NCI-H1694 (cell line): ENCODE measurements at regions not wholly inside any gene's neighbourhood (a gene's known extent, or its start where the extent isn't known, plus 50 kb on each side); places are given as distances from the start of the nearest gene placed in this dataset.
"Not testable (repeated sequence)": the region's sequence is repeated elsewhere in the genome, so short reads cannot be mapped to it uniquely, and the experiment has no call there.

Experiments
- DNase-seq: peaks from one replicate; lab custom pipeline; 2025; lab: John Stamatoyannopoulos, UW

DNA sequence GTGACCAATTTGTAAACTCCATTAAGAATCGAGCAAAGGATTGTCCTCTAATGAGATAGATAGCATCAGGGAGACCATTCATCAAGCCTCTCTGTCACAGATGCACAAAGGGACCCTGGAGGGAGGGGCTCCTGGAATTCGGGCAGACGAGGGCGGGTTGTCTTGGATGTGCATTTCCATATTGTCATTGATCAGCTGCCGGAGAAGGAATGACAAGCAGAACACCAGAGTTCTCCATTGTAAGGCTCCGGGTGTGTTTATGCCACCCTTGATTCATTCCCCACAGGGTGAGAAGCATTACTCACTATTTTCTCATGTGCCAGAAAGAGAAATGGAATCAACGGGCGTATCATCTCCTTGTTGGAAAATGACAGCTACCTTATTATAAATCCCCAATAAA lies 167.5 kb downstream of the EBLN2 start:
- no peak for DNase-seq

DNA sequence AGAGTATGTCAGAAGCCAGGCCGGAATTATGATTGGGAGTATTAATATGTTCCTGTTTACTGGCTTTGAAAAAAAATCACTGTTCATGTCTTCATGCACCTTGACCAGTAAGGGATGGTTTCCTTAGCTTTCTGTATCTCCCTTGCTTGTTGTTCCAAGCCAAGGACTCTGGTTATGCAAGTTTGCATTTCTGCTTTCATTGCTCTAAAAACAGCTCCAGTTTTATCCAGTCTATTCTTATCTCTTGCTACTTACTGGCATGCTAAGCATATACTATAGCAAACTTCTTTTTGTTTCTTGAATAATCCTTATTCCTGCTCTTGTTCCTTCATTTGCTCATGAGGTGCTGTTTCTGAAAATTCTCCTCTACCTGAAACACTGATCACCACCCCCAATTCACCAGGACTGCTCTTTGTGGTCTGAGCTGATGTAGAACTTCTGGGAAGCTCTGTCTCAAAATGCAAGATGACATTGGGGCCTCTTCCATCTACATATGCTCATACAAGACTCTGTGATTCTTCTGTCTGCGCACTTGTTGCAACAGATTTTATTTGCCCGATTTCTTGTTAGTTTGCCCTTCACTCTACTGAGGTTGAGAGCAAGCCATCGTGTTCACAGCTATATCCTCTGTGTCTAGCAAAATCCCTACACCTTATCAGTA lies 173.0 kb downstream of the EBLN2 start:
- no peak for DNase-seq

DNA sequence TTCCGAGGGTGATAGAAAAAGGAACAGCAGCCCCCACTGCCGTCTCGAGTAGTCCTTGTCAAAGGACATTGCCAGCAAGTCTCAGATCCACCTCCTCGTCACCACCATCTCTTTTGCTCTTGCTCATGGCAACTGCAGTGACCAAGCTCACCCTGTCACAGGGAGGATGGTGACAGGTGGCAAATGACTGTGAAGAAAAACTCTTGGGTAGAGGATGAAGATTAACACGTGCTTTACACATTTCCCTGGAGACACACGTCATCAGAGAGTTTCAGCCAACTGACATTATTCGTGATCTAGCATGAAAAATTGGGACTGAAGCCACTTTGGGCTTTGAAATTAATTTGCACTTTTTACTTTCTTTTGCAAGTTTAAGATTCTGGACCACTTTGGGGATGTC lies 174.3 kb downstream of the EBLN2 start:
- no peak for DNase-seq

DNA sequence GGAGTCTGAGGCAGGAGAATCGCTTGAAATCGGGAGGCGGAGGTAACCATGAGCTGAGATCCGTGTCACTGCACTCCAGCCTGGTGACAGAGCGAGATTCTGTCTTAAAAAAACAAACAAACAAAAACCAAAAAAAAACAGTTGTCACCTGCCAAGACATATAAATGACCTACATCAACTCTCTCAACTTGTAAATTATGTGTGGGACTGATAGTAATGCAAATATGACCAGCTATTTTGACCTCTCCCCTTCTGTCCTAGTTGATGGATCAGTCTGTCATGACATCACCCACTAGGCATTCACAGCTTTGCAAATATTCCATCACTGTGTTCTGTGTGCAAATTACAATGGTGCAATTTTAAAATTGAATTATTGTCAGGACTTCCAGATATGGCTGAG lies 175.4 kb downstream of the EBLN2 start:
- no peak for DNase-seq

DNA sequence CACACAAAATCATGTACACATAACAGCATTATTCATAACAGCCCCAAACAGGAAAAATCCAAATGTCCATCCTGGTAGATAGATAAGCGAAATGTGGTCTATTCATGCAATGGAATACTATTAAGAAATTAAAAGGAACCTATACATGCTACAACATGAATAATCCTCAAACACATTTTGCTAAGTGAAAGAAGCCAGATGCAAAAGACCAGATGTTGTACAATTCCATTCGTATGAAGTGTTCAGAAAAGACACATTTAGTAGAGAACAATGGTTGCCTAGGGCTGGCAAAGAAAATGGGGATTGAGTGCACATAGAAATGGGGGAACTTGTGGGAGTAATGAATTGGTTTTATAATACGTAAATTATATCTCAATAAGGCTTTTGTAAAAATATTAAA lies 182.3 kb downstream of the EBLN2 start:
- DNase-seq = no peak

DNA sequence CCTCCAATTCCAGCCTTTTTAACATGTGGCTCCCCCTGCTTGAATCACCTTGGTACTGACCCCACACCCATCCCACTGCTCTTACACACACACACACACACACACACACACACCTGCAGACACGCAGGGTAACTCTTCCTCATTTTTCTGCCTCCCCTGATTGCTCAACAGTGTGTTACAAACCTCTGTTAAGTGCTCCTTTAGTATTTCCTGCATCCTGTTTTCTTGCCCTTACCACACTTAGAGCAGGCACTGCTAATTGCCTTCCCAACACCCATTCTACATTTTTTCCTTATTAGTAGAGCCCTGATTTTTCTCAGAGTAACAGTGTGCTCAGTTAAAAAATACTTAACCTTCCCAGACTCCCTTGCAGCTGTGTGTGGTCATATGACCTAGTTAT lies 184.0 kb downstream of the EBLN2 start:
- DNase-seq = no peak

DNA sequence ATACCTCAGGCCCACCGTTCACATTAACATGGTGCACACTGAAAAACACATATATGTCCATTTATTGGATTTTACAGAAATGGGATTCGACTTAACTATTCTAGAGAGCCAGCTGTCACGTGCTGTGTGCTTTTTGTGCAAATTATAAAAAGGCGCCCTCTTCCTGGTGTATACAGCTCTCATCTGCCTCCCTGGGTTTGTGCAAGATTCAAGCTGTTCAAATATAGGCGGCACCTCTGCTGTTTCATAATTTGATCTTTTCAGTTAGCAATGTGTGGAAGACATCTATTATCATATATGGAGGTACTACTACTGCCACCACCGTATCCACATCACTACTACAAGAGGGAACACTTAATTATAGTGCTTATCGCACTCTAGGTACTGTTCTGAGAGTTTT lies 187.6 kb downstream of the EBLN2 start:
- DNase-seq = no peak

DNA sequence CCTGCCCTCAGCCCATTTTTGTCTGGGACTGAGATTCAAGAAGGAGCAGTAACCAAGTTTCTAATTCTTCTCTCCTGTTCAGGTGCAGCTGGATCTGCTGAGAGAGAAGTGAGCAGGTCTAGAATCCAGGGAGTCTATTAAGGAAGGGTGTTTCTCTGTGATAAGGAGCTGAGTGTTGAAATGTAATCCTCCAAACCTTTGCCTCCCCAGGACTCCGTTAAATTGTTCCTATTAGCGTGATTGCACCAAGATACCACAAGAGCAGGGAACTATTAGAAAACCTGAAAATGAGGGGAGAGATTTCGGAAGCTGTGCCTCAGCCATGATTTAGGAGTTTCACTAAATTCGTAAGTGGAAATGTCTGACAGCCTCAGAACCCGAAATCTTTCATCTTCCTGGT lies 192.6 kb downstream of the EBLN2 start:
- DNase-seq = no peak

DNA sequence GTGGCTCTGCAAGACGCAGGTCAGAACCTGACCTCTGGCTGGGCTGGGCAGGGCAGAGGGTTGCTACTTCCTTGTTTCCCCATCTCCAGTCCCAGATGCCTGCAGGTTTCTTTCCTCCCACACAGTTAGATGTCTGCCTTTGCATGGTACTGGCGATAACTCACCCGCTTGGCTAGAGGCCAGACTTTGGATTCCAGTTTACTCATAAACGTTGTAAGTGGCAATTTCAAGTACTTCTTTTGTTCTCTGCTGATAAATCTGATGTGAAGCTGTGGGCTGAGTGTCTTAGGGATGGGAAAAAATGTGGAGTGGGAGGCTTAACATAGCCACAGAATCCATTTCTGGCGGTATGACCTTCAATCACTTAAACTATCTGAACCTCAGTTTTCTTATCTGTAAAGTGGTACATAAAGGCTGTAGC lies 194.2 kb downstream of the EBLN2 start:
- DNase-seq = no peak

DNA sequence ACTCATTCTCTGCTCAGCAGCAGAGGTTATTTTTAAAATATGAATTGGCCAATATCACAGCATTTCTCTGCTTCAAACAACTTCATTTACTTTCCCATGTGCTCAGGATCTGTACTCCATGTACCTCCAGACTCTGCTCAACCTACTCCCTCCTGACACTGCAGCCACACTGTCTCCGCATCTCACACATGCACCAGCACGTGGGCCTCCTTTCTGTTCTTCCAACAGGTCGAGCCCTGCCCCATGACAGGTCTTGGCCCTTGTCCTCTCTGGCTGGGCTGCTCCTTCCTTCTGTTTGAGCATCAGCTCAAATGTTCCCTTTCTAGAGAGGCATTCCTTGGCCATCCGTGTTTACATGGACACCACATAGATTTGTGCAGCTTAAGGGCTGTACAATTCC lies 195.7 kb downstream of the EBLN2 start:
- no peak for DNase-seq

DNA sequence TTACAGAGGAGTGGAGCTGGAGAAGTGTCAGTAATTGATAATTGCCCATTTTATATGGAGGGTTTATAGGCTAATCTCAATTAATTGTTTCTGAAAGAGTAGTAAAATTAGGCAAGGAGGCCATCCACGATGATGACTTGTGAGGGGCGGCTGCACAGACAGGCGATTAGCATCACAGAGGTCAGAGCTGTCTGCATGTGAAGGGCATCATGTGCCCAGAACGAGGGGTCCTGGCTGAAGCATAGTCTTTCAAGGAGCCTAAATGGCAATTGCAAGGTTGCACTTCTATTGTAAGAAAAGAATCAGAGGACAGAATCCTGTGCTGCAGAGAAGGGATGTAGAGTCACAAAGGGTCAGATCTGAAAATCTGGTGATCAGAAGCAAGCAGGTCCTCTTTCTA lies 196.6 kb downstream of the EBLN2 start:
- no peak for DNase-seq

DNA sequence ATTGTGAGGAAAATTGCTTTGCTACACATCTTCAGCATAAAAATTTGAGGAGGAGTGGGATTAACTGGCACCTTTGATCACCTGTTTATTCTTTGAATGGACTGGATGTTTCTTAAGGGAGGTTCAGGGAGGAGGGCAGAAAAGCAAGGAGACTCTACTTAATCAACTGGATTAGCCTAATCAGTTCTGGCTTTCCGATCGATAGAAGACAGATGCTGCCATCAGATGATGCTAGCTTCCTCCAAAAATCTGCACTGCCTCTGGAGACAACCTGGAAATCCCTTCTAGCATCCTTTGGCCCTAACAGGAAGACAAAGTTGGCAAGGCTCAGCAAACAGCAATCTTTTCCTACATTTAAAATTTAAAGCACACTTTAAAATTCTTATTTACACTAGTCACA lies 197.8 kb downstream of the EBLN2 start:
- DNase-seq = no peak

DNA sequence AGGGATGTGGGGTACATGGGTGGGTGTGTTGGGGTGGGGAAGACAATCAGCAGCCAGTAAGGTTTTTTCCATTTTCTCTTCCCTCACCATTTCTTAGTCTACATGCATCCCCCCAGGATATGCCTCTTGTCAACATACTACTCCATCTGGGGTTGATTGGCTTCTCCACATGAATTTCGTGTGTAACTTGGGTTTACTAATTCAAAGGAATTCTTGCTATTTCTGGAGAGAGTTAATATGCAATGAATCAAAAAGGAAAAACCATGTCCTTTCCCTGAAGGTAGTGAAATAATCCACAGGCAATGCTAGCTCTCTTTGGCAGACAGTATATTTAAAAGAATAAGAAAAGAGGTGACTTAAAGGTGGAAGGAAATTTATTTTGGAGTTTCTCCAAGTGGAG lies 198.4 kb downstream of the EBLN2 start:
- DNase-seq = no peak

DNA sequence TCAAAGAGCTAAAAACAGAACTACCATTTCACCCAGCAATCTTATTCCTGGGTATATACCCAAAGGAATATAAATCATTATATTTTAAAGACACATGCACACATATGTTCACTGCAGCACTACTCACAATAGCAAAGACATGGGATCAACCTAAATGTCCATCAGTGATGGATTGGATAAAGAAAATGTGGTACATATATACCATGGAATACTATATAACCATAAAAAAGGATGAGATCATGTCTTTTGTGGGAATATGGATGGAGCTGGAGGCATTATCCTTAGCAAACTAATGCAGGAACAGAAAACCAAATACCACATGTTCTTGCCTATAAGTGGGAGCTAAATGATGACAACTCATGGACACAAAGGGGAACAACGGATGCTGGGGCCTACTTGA lies 205.1 kb downstream of the EBLN2 start:
- not testable (repeated sequence) for DNase-seq

DNA sequence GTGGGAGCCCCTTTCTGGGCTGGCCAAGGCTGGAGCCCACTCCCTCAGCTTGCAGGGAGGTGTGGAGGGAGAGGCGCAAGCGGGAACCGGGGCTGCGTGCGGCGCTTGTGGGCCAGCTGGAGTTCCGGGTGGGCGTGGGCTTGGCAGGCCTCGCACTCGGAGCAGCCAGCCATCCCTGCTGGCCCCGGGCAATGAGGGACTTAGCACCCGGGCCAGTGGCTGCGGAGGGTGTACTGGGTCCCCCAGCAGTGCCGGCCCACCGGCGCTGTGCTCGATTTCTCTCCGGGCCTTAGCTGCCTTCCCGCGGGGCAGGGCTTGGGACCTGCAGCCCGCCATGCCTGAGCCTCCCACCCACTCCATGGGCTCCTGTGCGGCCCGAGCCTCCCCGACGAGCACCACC lies 207.7 kb downstream of the EBLN2 start:
- DNase-seq = not testable (repeated sequence)

DNA sequence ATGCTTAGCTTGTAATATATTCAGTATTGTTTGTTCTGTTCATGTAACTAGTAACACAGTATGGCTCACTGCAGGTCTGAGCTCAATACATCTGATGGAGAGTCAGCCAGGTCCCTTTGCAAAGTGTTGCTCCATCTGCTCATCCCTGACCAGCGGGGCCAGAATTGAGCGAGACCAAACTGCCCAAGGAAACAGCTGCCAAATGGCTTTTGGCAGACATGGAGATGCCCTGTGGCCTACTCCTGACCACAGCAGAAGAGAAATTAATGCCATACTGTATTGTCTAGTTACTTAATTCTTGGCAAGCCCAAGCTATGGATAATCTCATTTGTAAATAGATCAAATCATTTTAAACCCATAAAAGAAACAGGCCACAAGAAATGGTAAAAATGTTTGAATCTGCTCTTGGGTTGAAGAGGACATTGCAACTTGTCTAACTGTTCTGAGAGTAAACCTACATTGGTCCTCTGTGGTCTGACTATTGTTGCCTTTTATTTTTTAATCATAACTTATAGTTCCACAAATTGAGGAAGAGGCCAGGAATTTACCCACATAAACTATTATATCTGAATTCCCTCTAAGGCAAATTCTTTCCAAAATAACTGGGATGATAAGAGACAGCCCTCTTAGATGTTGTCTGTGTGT lies 209.5 kb downstream of the EBLN2 start:
- no peak for DNase-seq

DNA sequence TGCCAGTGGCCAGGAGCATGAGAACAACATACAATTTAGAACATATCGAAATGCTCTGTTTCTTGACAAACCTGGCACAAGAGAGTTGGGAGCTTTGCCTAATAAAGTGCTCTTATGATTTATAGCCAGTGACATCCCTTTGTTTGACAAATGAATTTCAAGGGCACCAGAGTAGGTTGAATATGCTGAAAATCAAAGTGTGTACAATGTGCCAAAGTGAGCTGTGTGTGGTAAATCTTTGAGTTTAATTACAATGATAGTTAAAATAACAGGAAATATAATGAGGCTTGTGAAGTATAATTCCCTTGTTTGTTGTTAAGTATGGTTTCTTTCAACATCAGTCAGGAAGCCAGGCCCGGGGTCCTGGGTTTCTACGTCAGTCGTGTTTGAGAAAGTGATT lies 211.9 kb downstream of the EBLN2 start:
- DNase-seq = no peak

DNA sequence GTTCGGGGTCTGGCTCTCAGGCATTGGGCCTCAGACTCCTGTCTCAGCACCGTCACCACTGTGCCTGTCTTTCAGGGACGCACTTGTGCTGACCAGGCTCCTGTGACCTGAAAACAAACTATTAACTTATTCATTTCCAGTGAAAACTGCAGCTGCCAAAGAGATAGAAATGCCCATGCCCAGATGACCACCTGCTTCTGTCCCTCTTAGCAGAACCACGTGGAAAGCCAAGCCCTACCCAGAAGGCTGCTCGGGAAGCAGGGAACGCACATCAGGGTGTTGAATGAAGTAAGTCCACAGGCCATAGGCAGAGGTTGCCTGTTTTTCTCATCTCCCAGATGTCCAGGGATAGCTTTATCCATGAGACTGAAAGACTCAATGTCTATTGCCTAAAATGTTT lies 219.3 kb downstream of the EBLN2 start:
- no peak for DNase-seq

DNA sequence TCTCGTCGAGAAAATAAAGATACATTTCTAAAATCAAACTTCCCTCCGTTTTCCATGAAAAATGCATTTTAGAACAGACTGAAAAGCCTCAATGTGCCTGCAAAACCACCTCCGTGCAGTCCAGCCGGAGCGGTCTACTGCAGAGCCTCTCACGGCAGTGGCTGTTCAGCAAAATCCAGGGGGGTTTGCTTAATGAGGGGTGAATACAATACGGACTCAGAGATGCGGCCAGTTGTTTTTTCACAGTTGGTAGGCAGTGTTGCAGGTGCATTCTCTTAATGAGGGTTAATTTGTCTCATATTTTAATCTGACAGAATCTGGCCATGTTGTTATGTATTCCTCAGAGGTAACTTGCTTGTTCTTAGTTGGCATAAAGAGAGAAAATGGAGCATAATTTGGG lies 223.0 kb downstream of the EBLN2 start:
- DNase-seq = no peak

DNA sequence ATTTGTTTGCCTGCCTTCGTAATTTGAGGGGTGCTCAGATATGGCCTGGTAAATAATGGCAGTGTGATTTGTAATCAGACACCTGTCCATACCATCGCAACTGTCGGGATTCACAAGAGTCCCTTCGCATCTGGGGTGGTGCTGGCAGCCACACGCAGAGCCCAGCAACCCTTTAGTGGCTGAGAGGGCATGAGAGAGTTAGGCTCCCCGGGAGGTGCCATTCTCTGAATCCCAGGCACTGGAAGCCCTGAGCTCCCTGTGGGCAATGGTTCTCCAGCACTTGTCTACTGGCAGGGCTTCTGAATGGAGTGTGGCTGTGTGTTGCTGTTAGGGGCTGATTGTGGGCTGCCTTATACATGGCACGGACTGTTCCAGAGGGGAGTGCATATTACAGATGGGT lies 230.1 kb downstream of the EBLN2 start:
- DNase-seq = no peak

DNA sequence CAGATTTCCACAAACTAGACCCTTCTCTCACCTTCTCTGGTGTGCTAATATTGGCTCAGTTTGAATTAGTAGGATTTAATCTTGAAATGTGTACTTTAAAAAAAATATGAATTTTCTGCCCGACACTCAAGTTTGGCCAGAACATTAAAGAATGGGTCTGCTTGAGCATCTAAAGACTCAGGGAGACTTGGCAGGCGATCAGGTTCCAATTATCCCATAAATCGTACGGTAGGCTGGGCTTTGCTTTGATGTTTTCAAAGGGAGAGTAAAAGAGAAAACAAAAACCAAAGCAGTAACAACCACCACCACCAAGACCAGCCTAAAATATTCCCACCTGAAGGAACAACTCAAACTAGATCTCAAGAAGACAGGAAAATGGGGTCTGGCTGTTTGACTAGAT lies 230.8 kb downstream of the EBLN2 start:
- DNase-seq = no peak

DNA sequence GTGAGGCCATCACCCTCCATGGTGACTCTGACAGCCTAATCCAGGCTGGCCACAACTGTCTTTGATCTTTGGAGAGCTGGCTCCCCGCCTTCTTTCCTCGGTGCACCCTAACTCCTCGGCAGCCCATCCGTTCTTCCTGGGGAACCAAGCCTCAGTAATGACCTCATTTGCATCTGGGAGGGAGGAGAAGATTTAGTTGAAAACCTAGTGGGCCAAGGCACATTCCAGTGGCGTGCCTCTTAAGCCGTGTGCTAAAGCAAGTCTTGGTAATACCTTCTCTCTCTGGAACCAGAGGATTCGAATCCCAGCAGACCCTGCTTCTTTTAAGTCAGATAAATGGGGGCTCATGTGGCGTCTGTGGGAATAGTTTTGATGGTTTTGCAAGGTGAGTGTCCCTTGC lies 233.1 kb downstream of the EBLN2 start:
- DNase-seq = no peak

DNA sequence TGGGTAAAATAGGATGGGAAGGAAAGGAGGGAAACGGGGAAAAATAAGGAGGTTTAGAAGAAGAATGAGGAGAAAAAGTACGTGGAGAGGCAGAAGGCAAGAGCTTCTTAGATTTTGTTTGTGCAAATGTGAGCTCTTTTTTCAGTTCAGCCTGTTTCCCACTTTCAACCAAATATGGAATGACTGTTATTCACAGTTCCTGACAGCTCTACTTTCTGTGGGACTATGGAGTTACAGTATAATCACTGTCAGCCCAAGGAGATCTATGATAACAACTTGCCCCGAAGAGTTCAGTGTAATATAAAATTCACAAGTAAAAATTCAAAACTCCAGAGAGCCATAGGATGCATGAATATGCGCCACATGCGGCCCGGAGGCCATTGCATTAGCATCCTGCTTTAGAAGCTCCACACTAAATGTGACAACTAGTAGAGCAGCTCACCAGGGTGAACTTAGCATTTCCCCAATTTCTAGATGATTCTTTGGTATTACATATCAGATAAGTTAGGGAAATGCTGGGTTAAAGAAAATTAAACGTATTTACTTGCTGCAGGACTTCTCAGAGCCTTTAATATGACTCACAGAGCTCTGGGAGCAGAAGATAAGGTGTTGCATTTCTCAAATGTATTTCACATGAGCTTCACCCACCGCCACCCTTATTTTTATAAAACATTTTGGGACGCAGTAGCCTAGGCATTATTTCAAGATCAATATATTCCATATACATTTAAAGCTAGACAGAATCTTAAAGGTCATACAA lies 234.6 kb downstream of the EBLN2 start:
- DNase-seq = no peak

DNA sequence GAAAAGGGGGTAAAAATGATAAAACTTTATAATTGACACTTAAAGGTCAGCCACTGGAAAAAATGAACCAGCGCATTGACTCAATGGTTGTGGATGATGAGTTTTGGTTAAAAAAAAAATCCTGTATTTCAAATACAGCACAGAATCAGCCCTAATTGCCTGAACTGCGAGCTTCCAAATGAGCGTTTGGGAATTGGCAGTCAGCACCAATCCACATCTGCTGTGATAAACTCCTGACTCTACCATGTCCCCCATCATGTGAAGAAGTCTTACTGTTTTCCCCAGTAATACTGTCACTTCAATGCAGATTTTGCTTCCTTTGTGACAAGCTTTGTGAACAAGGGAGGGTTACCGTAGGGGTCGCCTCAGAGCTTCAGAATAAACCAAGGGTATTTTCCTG lies 235.4 kb downstream of the EBLN2 start:
- no peak for DNase-seq
